ENCODE measurements at regions not wholly inside any gene's neighbourhood (a gene's known extent, or its start where the extent isn't known, plus 50 kb on each side); places are given as distances from the start of the nearest gene placed in this dataset.

- TF ChIP-seq, protein P1, sequence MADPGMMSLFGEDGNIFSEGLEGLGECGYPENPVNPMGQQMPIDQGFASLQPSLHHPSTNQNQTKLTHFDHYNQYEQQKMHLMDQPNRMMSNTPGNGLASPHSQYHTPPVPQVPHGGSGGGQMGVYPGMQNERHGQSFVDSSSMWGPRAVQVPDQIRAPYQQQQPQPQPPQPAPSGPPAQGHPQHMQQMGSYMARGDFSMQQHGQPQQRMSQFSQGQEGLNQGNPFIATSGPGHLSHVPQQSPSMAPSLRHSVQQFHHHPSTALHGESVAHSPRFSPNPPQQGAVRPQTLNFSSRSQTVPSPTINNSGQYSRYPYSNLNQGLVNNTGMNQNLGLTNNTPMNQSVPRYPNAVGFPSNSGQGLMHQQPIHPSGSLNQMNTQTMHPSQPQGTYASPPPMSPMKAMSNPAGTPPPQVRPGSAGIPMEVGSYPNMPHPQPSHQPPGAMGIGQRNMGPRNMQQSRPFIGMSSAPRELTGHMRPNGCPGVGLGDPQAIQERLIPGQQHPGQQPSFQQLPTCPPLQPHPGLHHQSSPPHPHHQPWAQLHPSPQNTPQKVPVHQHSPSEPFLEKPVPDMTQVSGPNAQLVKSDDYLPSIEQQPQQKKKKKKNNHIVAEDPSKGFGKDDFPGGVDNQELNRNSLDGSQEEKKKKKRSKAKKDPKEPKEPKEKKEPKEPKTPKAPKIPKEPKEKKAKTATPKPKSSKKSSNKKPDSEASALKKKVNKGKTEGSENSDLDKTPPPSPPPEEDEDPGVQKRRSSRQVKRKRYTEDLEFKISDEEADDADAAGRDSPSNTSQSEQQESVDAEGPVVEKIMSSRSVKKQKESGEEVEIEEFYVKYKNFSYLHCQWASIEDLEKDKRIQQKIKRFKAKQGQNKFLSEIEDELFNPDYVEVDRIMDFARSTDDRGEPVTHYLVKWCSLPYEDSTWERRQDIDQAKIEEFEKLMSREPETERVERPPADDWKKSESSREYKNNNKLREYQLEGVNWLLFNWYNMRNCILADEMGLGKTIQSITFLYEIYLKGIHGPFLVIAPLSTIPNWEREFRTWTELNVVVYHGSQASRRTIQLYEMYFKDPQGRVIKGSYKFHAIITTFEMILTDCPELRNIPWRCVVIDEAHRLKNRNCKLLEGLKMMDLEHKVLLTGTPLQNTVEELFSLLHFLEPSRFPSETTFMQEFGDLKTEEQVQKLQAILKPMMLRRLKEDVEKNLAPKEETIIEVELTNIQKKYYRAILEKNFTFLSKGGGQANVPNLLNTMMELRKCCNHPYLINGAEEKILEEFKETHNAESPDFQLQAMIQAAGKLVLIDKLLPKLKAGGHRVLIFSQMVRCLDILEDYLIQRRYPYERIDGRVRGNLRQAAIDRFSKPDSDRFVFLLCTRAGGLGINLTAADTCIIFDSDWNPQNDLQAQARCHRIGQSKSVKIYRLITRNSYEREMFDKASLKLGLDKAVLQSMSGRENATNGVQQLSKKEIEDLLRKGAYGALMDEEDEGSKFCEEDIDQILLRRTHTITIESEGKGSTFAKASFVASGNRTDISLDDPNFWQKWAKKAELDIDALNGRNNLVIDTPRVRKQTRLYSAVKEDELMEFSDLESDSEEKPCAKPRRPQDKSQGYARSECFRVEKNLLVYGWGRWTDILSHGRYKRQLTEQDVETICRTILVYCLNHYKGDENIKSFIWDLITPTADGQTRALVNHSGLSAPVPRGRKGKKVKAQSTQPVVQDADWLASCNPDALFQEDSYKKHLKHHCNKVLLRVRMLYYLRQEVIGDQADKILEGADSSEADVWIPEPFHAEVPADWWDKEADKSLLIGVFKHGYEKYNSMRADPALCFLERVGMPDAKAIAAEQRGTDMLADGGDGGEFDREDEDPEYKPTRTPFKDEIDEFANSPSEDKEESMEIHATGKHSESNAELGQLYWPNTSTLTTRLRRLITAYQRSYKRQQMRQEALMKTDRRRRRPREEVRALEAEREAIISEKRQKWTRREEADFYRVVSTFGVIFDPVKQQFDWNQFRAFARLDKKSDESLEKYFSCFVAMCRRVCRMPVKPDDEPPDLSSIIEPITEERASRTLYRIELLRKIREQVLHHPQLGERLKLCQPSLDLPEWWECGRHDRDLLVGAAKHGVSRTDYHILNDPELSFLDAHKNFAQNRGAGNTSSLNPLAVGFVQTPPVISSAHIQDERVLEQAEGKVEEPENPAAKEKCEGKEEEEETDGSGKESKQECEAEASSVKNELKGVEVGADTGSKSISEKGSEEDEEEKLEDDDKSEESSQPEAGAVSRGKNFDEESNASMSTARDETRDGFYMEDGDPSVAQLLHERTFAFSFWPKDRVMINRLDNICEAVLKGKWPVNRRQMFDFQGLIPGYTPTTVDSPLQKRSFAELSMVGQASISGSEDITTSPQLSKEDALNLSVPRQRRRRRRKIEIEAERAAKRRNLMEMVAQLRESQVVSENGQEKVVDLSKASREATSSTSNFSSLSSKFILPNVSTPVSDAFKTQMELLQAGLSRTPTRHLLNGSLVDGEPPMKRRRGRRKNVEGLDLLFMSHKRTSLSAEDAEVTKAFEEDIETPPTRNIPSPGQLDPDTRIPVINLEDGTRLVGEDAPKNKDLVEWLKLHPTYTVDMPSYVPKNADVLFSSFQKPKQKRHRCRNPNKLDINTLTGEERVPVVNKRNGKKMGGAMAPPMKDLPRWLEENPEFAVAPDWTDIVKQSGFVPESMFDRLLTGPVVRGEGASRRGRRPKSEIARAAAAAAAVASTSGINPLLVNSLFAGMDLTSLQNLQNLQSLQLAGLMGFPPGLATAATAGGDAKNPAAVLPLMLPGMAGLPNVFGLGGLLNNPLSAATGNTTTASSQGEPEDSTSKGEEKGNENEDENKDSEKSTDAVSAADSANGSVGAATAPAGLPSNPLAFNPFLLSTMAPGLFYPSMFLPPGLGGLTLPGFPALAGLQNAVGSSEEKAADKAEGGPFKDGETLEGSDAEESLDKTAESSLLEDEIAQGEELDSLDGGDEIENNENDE (IDR thresholded peaks at IDR 0.05; ENCODE audit: insufficient replicate concordance, low read length), result no peak
- TF ChIP-seq SP4 (IDR thresholded peaks at IDR 0.05; ENCODE audit: low read length), result no peak
Measured at GRCh38 chr5:85512896-85513295, 1104.8 kb upstream of the COX7C start (continued).

Measured in H1 (cell line).